ENCODE measurements at regions not wholly inside any gene's neighbourhood (a gene's known extent, or its start where the extent isn't known, plus 50 kb on each side); places are given as distances from the start of the nearest gene placed in this dataset.

GRCh38 chr5:171592736-171593135, 173.3 kb downstream of the FGF18 start:
- peak in 1 of 2 donors; percentile 33 for DNase-seq (ENCODE audit: low read depth in 2 of 2)
- Histone ChIP-seq H3K27ac (ENCODE audit: insufficient read depth, low read length) (no peak overlapping the region), H3K4me1 (ENCODE audit: control insufficient read depth, extremely low read depth, insufficient read depth, low read length) (peaks cover 6% of the 10 kb centered on the region), H3K36me3 (ENCODE audit: control insufficient read depth, insufficient read depth, low read length) (no peaks in the 10 kb centered on the region), H3K4me3 (replicated peaks in 1 of 4; ENCODE audit: control extremely low read depth in 1 of 4, insufficient read depth in 1 of 4, low read depth in 3 of 4, low read length in 4 of 4) (no peak overlapping the region), H3K79me2 (ENCODE audit: control insufficient read depth, insufficient read depth, low read length) (no peaks in the 10 kb centered on the region), H3K27me3 (ENCODE audit: control insufficient read depth, insufficient read depth, low read length) (no peaks in the 10 kb centered on the region), H3K9ac (ENCODE audit: insufficient read depth, low read length) (no peak overlapping the region), H3K4me2 (ENCODE audit: extremely low read depth, insufficient read depth, low read length) (no peak overlapping the region), H3K9me3 (ENCODE audit: control insufficient read depth, insufficient read depth, low read depth, low read length) (no peaks in the 10 kb centered on the region), H4K20me1 (ENCODE audit: control insufficient read depth, extremely low read depth, insufficient read depth, low read length) (no peaks in the 10 kb centered on the region), H2AFZ (ENCODE audit: low read length) (no peak overlapping the region)
- TF ChIP-seq EZH2 (IDR thresholded peaks at IDR 0.05; ENCODE audit: low read length, missing control alignments) = no peak
- TF ChIP-seq, protein P1, sequence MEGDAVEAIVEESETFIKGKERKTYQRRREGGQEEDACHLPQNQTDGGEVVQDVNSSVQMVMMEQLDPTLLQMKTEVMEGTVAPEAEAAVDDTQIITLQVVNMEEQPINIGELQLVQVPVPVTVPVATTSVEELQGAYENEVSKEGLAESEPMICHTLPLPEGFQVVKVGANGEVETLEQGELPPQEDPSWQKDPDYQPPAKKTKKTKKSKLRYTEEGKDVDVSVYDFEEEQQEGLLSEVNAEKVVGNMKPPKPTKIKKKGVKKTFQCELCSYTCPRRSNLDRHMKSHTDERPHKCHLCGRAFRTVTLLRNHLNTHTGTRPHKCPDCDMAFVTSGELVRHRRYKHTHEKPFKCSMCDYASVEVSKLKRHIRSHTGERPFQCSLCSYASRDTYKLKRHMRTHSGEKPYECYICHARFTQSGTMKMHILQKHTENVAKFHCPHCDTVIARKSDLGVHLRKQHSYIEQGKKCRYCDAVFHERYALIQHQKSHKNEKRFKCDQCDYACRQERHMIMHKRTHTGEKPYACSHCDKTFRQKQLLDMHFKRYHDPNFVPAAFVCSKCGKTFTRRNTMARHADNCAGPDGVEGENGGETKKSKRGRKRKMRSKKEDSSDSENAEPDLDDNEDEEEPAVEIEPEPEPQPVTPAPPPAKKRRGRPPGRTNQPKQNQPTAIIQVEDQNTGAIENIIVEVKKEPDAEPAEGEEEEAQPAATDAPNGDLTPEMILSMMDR (conservative IDR thresholded peaks at IDR 0.05 in 1 of 2, IDR thresholded peaks at IDR 0.05 in 1 of 2; ENCODE audit: low read depth in 1 of 2, low read length in 2 of 2) = no peak

GRCh38 chr5:171593401-171593800, 174.0 kb downstream of the FGF18 start:
- Histone ChIP-seq H2AFZ (ENCODE audit: low read length) (no peak overlapping the region), H3K36me3 (ENCODE audit: control insufficient read depth, insufficient read depth, low read length) (no peaks in the 10 kb centered on the region), H4K20me1 (ENCODE audit: control insufficient read depth, extremely low read depth, insufficient read depth, low read length) (no peaks in the 10 kb centered on the region), H3K79me2 (ENCODE audit: control insufficient read depth, insufficient read depth, low read length) (no peaks in the 10 kb centered on the region), H3K27ac (ENCODE audit: insufficient read depth, low read length) (no peak overlapping the region), H3K9me3 (ENCODE audit: control insufficient read depth, insufficient read depth, low read depth, low read length) (no peaks in the 10 kb centered on the region), H3K9ac (ENCODE audit: insufficient read depth, low read length) (no peak overlapping the region), H3K4me3 (replicated peaks in 1 of 4; ENCODE audit: control extremely low read depth in 1 of 4, insufficient read depth in 1 of 4, low read depth in 3 of 4, low read length in 4 of 4) (no peak overlapping the region), H3K27me3 (ENCODE audit: control insufficient read depth, insufficient read depth, low read length) (no peaks in the 10 kb centered on the region), H3K4me1 (ENCODE audit: control insufficient read depth, extremely low read depth, insufficient read depth, low read length) (peaks cover 6% of the 10 kb centered on the region), H3K4me2 (ENCODE audit: extremely low read depth, insufficient read depth, low read length) (no peak overlapping the region)
- DNase-seq (ENCODE audit: low read depth in 2 of 2) = no peak
- TF ChIP-seq, protein P1 (conservative IDR thresholded peaks at IDR 0.05 in 1 of 2, IDR thresholded peaks at IDR 0.05 in 1 of 2; ENCODE audit: low read depth in 1 of 2, low read length in 2 of 2) = no peak
- no peak for TF ChIP-seq EZH2 (IDR thresholded peaks at IDR 0.05; ENCODE audit: low read length, missing control alignments)

GRCh38 chr5:171593976-171594375, 174.5 kb downstream of the FGF18 start:
- no peak overlapping the region for H2AFZ ChIP-seq (ENCODE audit: low read length)
- no peaks in the 10 kb centered on the region for H3K27me3 ChIP-seq (ENCODE audit: control insufficient read depth, insufficient read depth, low read length)
- TF ChIP-seq, protein P1 (conservative IDR thresholded peaks at IDR 0.05 in 1 of 2, IDR thresholded peaks at IDR 0.05 in 1 of 2; ENCODE audit: low read depth in 1 of 2, low read length in 2 of 2) = no peak
- no peak for TF ChIP-seq EZH2 (IDR thresholded peaks at IDR 0.05; ENCODE audit: low read length, missing control alignments)
- no peaks in the 10 kb centered on the region for H3K79me2 ChIP-seq (ENCODE audit: control insufficient read depth, insufficient read depth, low read length)
- no peaks in the 10 kb centered on the region for H4K20me1 ChIP-seq (ENCODE audit: control insufficient read depth, extremely low read depth, insufficient read depth, low read length)
- no peak overlapping the region for H3K4me3 ChIP-seq (replicated peaks in 1 of 4; ENCODE audit: control extremely low read depth in 1 of 4, insufficient read depth in 1 of 4, low read depth in 3 of 4, low read length in 4 of 4)
- H3K36me3 ChIP-seq (ENCODE audit: control insufficient read depth, insufficient read depth, low read length) = no peaks in the 10 kb centered on the region
- no peak overlapping the region for H3K4me2 ChIP-seq (ENCODE audit: extremely low read depth, insufficient read depth, low read length)
- H3K9me3 ChIP-seq (ENCODE audit: control insufficient read depth, insufficient read depth, low read depth, low read length) = no peaks in the 10 kb centered on the region
- H3K4me1 ChIP-seq (ENCODE audit: control insufficient read depth, extremely low read depth, insufficient read depth, low read length) = peaks cover 6% of the 10 kb centered on the region
- no peak overlapping the region for H3K27ac ChIP-seq (ENCODE audit: insufficient read depth, low read length)
- DNase-seq (ENCODE audit: low read depth in 2 of 2) = no peak
- H3K9ac ChIP-seq (ENCODE audit: insufficient read depth, low read length) = no peak overlapping the region

Data from fibroblast of lung (primary cell).